Activated naive CD4-positive, alpha-beta T cell treated with anti-CD3 and anti-CD28 coated beads, Interleukin-2, amount 10 ng/mL, durations not matched to agents 7 days and 5 days (primary cell): ENCODE measurements at regions not wholly inside any gene's neighbourhood (a gene's known extent, or its start where the extent isn't known, plus 50 kb on each side); places are given as distances from the start of the nearest gene placed in this dataset.

ENCODE experiments used
- CTCF ChIA-PET: fragments of 350-600 bp; sonication (Branson Sonifier 250); formaldehyde crosslinking; loops from one replicate; lab custom pipeline; 2021; ENCODE audit warnings: antibody characterized with exemption; lab: Charles Lee
- DNase-seq: peaks from one replicate; pipeline ENCODE4 v3.0.0-alpha.2; 2020
- H3K27ac Mint-ChIP-seq: one replicate; pipeline ENCODE4 v1.8.0; 2021; ENCODE audit warnings: mild to moderate bottlenecking, moderate library complexity, mixed read lengths
- H3K27me3 Mint-ChIP-seq: one replicate; pipeline ENCODE4 v1.8.0; 2021; ENCODE audit warnings: mild to moderate bottlenecking, mixed read lengths
- H3K36me3 Mint-ChIP-seq: one replicate; pipeline ENCODE4 v1.8.0; 2021; ENCODE audit warnings: mixed read lengths
- H3K4me1 Mint-ChIP-seq: one replicate; pipeline ENCODE4 v1.8.0; 2021; ENCODE audit warnings: mixed read lengths
- H3K4me3 Mint-ChIP-seq: one replicate; pipeline ENCODE4 v1.8.0; 2021; ENCODE audit warnings: mild to moderate bottlenecking, moderate library complexity, mixed read lengths
- H3K9me3 Mint-ChIP-seq: one replicate; pipeline ENCODE4 v1.8.0; 2021; ENCODE audit warnings: mixed read lengths

DNA sequence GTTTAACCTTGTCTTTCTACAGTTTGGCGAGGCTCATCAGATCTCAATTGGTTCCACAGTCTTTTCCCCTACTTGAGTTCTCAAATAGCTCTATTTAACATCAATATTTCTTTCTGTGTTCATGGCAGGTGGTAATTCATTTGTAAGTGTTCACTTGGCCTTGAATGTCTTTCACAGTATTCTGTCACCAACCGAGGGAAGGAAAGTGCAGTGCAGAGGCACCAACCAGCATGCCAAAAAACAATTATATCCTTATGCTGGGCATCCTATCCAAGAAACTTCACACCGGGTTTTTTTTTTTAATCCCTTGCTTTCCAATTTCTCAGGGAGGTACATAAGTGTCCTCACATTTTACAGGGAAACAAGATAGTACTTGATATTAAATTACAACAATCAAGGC lies 55.0 kb upstream of the ZC3H12C start:
- Mint-ChIP-seq H3K9me3 (no peaks in the 10 kb centered on the region), H3K36me3 (no peaks in the 10 kb centered on the region), H3K27ac (no peak overlapping the region), H3K4me1 (no peaks in the 10 kb centered on the region), H3K4me3 (no peak overlapping the region), H3K27me3 (peaks cover 9% of the 10 kb centered on the region)
- no peak for DNase-seq
- CTCF ChIA-PET = no interaction called here
